ENCODE measurements at regions not wholly inside any gene's neighbourhood (a gene's known extent, or its start where the extent isn't known, plus 50 kb on each side); places are given as distances from the start of the nearest gene placed in this dataset.

- TF ChIP-seq EP300 (IDR thresholded peaks at IDR 0.05): no peak
- TF ChIP-seq POLR2A (IDR thresholded peaks at IDR 0.05): no peak
- TF ChIP-seq CTCF (IDR thresholded peaks at IDR 0.05): no peak
These were observed 55.7 kb upstream of the EXOC6 start for GRCh38 chr10:92792661-92793060.
